GM23338 (cell line): ENCODE measurements at regions not wholly inside any gene's neighbourhood (a gene's known extent, or its start where the extent isn't known, plus 50 kb on each side); places are given as distances from the start of the nearest gene placed in this dataset.
"Not testable (repeated sequence)": the region's sequence is repeated elsewhere in the genome, so short reads cannot be mapped to it uniquely, and the experiment has no call there.

Experiments
- ATAC-seq: fragments of 200-7000 bp; cut with Tn5 transposase; 3 replicates; pipeline ENCODE4 v1.9.1; 2020
- DNase-seq: peaks from one replicate; pipeline ENCODE4 v3.0.0-alpha.2; 2015; ENCODE audit warnings: low spot score
- H2AFZ ChIP-seq: fragments of 200-600 bp; sonication (generic); 2 replicates; pipeline ENCODE4 v1.8.0; 2016; ENCODE audit warnings: antibody characterized with exemption, mild to moderate bottlenecking, moderate library complexity
- H3F3A ChIP-seq: fragments of 200-600 bp; sonication (generic); replicated peaks from 2 replicates; pipeline ENCODE4 v1.8.0; 2017; ENCODE audit warnings: antibody characterized with exemption, mixed run types, low read depth
- H3K27ac ChIP-seq: fragments of 200-600 bp; sonication (generic); 2 replicates; pipeline ENCODE4 v1.6.1; 2016; ENCODE audit warnings: low read depth
- H3K27me3 ChIP-seq: fragments of 200-600 bp; sonication (generic); 2 replicates; pipeline ENCODE4 v1.8.0; 2016; ENCODE audit warnings: mild to moderate bottlenecking, mixed run types, moderate library complexity; ENCODE audit not compliant: insufficient read depth
- H3K36me3 ChIP-seq: fragments of 200-600 bp; sonication (generic); 2 replicates; pipeline ENCODE4 v1.8.0; 2016; ENCODE audit warnings: mild to moderate bottlenecking; ENCODE audit not compliant: insufficient read depth
- H3K4me1 ChIP-seq: fragments of 200-600 bp; sonication (generic); 2 replicates; pipeline ENCODE4 v1.8.0; 2016; ENCODE audit warnings: mild to moderate bottlenecking, moderate library complexity; ENCODE audit not compliant: insufficient read depth
- H3K4me2 ChIP-seq: fragments of 200-600 bp; sonication (generic); 2 replicates; pipeline ENCODE4 v1.7.1; 2017; ENCODE audit warnings: mixed run types
- H3K4me3 ChIP-seq: fragments of 200-600 bp; sonication (generic); 2 replicates; pipeline ENCODE4 v1.6.1; 2016; ENCODE audit warnings: mixed run types
- H3K79me2 ChIP-seq: fragments of 200-600 bp; sonication (generic); replicated peaks from 2 replicates; pipeline ENCODE4 v1.8.0; 2017; ENCODE audit warnings: mild to moderate bottlenecking; ENCODE audit not compliant: insufficient read depth
- H3K9me2 ChIP-seq: fragments of 200-600 bp; sonication (generic); 2 replicates; pipeline ENCODE4 v1.8.0; 2017; ENCODE audit not compliant: insufficient read depth
- H4K20me1 ChIP-seq: fragments of 200-600 bp; sonication (generic); replicated peaks from 2 replicates; pipeline ENCODE4 v1.8.0; 2017; ENCODE audit warnings: mild to moderate bottlenecking; ENCODE audit not compliant: insufficient read depth
- H3K27ac Mint-ChIP-seq: 2 replicates; pipeline ENCODE4 v1.8.0; 2020; ENCODE audit warnings: inconsistent platforms, mild to moderate bottlenecking, moderate library complexity, mixed read lengths
- H3K27me3 Mint-ChIP-seq: 3 replicates; pipeline ENCODE4 v1.8.0; 2022; ENCODE audit warnings: low read depth, mild to moderate bottlenecking, moderate library complexity, mixed read lengths, inconsistent platforms; ENCODE audit not compliant: insufficient read depth, poor library complexity
- H3K36me3 Mint-ChIP-seq: 3 replicates; pipeline ENCODE4 v1.8.0; 2021; ENCODE audit warnings: low read depth, mild to moderate bottlenecking, inconsistent platforms, moderate library complexity, mixed read lengths
- H3K4me1 Mint-ChIP-seq: 3 replicates; pipeline ENCODE4 v1.8.0; 2020; ENCODE audit warnings: mild to moderate bottlenecking, inconsistent platforms, mixed read lengths
- H3K4me3 Mint-ChIP-seq: 3 replicates; pipeline ENCODE4 v1.8.0; 2021; ENCODE audit warnings: moderate library complexity, mild to moderate bottlenecking, inconsistent platforms, mixed read lengths
- H3K9me3 Mint-ChIP-seq: 3 replicates; pipeline ENCODE4 v1.8.0; 2020; ENCODE audit warnings: moderate library complexity, mild to moderate bottlenecking, inconsistent platforms, mixed read lengths
- CREB1 ChIP-seq: fragments of 250-450 bp; sonication (Bioruptor Pico); IDR thresholded peaks from 2 replicates; pipeline ENCODE4 v1.5.0; 2020; ENCODE audit warnings: low read depth, mild to moderate bottlenecking, moderate library complexity
- TF ChIP-seq, protein P1 (sequence below): fragments of 250-450 bp; sonication (Bioruptor Pico); IDR thresholded peaks from 2 replicates; pipeline ENCODE4 v1.5.0; 2020; ENCODE audit warnings: mild to moderate bottlenecking, moderate library complexity
- TF ChIP-seq, protein P2 (sequence below): IDR thresholded peaks from one replicate; pipeline ENCODE4 v1.6.1; 2018; ENCODE audit warnings: antibody characterized with exemption; ENCODE audit not compliant: unreplicated experiment

DNA sequence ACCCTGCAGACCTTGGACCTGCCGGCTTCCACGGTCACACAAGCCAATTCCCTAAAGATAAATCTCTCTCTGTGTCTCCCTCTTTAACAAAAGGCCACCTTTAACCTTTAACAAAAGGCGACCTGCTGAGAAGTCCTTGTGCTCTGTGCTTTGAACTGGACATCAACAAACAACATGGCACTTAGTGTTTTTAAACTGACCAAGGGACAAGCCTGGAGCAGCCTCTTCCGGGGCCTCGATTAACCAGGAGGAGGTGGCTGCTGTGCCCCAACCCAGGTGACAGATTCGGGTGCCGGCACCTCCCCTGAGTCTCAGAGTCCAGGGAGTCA, 135.3 kb downstream of the RTP5 start (continued):
- TF ChIP-seq, protein P1, sequence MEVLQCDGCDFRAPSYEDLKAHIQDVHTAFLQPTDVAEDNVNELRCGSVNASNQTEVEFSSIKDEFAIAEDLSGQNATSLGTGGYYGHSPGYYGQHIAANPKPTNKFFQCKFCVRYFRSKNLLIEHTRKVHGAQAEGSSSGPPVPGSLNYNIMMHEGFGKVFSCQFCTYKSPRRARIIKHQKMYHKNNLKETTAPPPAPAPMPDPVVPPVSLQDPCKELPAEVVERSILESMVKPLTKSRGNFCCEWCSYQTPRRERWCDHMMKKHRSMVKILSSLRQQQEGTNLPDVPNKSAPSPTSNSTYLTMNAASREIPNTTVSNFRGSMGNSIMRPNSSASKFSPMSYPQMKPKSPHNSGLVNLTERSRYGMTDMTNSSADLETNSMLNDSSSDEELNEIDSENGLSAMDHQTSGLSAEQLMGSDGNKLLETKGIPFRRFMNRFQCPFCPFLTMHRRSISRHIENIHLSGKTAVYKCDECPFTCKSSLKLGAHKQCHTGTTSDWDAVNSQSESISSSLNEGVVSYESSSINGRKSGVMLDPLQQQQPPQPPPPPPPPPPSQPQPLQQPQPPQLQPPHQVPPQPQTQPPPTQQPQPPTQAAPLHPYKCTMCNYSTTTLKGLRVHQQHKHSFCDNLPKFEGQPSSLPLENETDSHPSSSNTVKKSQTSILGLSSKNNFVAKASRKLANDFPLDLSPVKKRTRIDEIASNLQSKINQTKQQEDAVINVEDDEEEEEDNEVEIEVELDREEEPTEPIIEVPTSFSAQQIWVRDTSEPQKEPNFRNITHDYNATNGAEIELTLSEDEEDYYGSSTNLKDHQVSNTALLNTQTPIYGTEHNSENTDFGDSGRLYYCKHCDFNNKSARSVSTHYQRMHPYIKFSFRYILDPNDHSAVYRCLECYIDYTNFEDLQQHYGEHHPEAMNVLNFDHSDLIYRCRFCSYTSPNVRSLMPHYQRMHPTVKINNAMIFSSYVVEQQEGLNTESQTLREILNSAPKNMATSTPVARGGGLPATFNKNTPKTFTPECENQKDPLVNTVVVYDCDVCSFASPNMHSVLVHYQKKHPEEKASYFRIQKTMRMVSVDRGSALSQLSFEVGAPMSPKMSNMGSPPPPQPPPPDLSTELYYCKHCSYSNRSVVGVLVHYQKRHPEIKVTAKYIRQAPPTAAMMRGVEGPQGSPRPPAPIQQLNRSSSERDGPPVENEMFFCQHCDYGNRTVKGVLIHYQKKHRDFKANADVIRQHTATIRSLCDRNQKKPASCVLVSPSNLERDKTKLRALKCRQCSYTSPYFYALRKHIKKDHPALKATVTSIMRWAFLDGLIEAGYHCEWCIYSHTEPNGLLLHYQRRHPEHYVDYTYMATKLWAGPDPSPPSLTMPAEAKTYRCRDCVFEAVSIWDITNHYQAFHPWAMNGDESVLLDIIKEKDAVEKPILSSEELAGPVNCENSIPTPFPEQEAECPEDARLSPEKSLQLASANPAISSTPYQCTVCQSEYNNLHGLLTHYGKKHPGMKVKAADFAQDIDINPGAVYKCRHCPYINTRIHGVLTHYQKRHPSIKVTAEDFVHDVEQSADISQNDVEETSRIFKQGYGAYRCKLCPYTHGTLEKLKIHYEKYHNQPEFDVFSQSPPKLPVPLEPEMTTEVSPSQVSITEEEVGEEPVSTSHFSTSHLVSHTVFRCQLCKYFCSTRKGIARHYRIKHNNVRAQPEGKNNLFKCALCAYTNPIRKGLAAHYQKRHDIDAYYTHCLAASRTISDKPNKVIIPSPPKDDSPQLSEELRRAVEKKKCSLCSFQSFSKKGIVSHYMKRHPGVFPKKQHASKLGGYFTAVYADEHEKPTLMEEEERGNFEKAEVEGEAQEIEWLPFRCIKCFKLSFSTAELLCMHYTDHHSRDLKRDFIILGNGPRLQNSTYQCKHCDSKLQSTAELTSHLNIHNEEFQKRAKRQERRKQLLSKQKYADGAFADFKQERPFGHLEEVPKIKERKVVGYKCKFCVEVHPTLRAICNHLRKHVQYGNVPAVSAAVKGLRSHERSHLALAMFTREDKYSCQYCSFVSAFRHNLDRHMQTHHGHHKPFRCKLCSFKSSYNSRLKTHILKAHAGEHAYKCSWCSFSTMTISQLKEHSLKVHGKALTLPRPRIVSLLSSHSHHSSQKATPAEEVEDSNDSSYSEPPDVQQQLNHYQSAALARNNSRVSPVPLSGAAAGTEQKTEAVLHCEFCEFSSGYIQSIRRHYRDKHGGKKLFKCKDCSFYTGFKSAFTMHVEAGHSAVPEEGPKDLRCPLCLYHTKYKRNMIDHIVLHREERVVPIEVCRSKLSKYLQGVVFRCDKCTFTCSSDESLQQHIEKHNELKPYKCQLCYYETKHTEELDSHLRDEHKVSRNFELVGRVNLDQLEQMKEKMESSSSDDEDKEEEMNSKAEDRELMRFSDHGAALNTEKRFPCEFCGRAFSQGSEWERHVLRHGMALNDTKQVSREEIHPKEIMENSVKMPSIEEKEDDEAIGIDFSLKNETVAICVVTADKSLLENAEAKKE = no peak
- TF ChIP-seq, protein P2, sequence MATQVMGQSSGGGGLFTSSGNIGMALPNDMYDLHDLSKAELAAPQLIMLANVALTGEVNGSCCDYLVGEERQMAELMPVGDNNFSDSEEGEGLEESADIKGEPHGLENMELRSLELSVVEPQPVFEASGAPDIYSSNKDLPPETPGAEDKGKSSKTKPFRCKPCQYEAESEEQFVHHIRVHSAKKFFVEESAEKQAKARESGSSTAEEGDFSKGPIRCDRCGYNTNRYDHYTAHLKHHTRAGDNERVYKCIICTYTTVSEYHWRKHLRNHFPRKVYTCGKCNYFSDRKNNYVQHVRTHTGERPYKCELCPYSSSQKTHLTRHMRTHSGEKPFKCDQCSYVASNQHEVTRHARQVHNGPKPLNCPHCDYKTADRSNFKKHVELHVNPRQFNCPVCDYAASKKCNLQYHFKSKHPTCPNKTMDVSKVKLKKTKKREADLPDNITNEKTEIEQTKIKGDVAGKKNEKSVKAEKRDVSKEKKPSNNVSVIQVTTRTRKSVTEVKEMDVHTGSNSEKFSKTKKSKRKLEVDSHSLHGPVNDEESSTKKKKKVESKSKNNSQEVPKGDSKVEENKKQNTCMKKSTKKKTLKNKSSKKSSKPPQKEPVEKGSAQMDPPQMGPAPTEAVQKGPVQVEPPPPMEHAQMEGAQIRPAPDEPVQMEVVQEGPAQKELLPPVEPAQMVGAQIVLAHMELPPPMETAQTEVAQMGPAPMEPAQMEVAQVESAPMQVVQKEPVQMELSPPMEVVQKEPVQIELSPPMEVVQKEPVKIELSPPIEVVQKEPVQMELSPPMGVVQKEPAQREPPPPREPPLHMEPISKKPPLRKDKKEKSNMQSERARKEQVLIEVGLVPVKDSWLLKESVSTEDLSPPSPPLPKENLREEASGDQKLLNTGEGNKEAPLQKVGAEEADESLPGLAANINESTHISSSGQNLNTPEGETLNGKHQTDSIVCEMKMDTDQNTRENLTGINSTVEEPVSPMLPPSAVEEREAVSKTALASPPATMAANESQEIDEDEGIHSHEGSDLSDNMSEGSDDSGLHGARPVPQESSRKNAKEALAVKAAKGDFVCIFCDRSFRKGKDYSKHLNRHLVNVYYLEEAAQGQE = no peak
- TF ChIP-seq CREB1 (CRISPR knock-in tag) = no peak

DNA sequence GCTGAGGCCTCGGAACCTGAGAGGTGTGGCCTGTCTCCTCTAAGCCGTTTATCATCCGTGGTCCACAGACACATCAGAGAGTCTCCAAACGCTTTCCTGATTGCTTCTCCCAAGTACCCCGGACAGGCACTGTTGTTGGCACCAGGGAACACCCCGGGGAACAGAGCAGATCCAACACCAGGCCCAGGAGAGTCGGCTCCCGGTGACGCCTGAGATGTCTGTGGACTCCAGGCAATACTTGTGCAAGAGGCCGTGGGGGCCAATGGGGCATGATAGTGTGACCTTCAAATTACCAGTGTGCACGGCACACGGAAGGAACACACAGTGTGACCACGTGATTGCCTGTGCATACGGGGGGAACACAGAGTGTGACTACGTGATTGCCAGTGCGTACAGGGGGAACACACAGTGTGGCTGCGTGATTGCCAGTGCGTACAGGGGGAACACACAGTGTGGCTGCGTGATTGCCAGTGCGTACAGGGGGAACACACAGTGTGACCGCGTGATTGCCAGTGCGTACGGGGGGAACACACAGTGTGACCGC, 136.6 kb downstream of the RTP5 start:
- H3K4me1 ChIP-seq, H3K9me2 ChIP-seq, H3K27ac ChIP-seq, H4K20me1 ChIP-seq, H3K36me3 ChIP-seq, DNase-seq, H3F3A ChIP-seq, H3K4me1 Mint-ChIP-seq, H3K27me3 Mint-ChIP-seq, H3K79me2 ChIP-seq, H3K27ac Mint-ChIP-seq, H3K4me2 ChIP-seq, H3K4me3 ChIP-seq, H3K27me3 ChIP-seq, ATAC-seq, H2AFZ ChIP-seq, H3K4me3 Mint-ChIP-seq: not testable (repeated sequence)
- peaks cover 36% of the 10 kb centered on the region for H3K9me3 Mint-ChIP-seq
- H3K36me3 Mint-ChIP-seq = peaks cover 11% of the 10 kb centered on the region

DNA sequence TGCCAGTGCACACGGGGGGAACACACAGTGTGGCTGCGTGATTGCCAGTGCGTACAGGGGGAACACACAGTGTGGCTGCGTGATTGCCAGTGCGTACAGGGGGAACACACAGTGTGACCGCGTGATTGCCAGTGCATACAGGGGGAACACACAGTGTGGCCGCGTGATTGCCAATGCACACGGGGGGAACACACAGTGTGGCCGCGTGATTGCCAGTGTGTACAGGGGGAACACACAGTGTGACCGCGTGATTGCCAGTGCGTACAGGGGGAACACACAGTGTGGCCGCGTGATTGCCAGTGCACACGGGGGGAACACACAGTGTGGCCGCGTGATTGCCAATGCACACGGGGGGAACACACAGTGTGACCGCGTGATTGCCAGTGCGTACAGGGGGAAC, 139.4 kb downstream of the RTP5 start:
- H3K27ac ChIP-seq, H3K9me2 ChIP-seq, H4K20me1 ChIP-seq, H3K79me2 ChIP-seq, H3K4me2 ChIP-seq, H3K27me3 Mint-ChIP-seq, H3K27ac Mint-ChIP-seq, H3F3A ChIP-seq, H3K4me3 ChIP-seq, H3K4me1 Mint-ChIP-seq, H2AFZ ChIP-seq, ATAC-seq, H3K27me3 ChIP-seq, DNase-seq, H3K4me3 Mint-ChIP-seq, H3K36me3 Mint-ChIP-seq, H3K36me3 ChIP-seq, H3K4me1 ChIP-seq: not testable (repeated sequence)
- H3K9me3 Mint-ChIP-seq = peaks cover 35% of the 10 kb centered on the region

DNA sequence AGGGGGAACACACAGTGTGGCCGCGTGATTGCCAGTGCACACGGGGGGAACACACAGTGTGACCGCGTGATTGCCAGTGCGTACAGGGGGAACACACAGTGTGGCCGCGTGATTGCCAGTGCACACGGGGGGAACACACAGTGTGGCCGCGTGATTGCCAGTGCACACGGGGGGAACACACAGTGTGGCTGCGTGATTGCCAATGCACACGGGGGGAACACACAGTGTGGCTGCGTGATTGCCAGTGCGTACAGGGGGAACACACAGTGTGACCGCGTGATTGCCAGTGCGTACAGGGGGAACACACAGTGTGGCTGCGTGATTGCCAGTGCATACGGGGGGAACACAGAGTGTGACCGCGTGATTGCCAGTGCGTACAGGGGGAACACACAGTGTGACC, 140.3 kb downstream of the RTP5 start:
- H3K9me3 Mint-ChIP-seq = peaks cover 29% of the 10 kb centered on the region
- H3K36me3 ChIP-seq, DNase-seq, H3K36me3 Mint-ChIP-seq, H3K27me3 ChIP-seq, H3K4me2 ChIP-seq, H3K27me3 Mint-ChIP-seq, H3K4me3 Mint-ChIP-seq, H3K4me1 ChIP-seq, H3F3A ChIP-seq, H3K27ac ChIP-seq, H3K79me2 ChIP-seq, H4K20me1 ChIP-seq, ATAC-seq, H3K4me3 ChIP-seq, H2AFZ ChIP-seq, H3K9me2 ChIP-seq, H3K4me1 Mint-ChIP-seq, H3K27ac Mint-ChIP-seq: not testable (repeated sequence)
